Suppressor macrophage (primary cell): ENCODE measurements at regions not wholly inside any gene's neighbourhood (a gene's known extent, or its start where the extent isn't known, plus 50 kb on each side); places are given as distances from the start of the nearest gene placed in this dataset.
"Not testable (repeated sequence)": the region's sequence is repeated elsewhere in the genome, so short reads cannot be mapped to it uniquely, and the experiment has no call there.

ENCODE experiments used
- DNase-seq, 4 experiments: peaks; one replicate each; pipeline ENCODE4 v3.0.0-alpha.2; 2020 to 2022

GRCh38 chr10:64617085-64617484 is 1095.9 kb downstream of the REEP3 start:
- no peak for DNase-seq

DNA sequence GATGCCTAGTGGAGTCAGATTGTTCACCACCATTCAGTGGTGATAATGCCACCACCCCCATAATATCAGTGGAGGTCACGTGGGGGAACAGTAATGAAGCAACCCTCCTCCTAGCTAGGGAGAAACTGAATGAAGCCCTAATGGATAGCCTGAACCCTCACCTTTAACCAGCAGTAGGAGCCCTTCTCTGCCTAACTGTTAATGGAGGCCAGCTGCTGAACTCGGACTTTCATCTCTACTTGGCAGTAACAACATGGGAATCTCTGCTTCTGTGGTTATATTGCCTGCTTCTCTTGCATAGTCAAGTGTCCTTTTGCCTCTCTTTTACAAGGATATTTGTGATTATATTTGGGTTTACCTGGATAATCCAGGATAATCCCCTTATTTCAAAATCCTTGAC is 1097.9 kb downstream of the REEP3 start:
- DNase-seq, result no peak

DNA sequence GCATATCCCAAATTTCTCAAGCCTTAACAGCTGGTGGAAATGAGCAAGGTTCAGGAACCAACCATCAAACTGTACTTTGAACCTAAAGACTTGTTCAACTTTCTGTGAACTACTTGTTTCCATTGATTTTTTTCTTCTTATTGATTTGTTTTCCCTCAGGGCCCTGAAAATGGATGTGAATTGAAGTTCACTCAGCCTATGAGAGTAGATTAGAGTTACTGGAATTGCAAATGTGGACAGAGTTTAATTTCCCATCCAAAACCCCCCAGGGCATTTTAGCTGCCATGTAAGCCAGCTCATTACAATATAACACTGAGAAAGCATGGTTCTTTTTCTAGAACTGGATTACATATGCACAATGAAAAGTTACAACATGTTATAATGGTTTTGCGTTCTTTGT is 1105.7 kb downstream of the REEP3 start:
- no peak for DNase-seq

- DNase-seq, result no peak
Observed at GRCh38 chr10:64630534-64630933, 1109.3 kb downstream of the REEP3 start.

GRCh38 chr10:64635906-64636305 is 1114.7 kb downstream of the REEP3 start:
- DNase-seq, result no peak

DNA sequence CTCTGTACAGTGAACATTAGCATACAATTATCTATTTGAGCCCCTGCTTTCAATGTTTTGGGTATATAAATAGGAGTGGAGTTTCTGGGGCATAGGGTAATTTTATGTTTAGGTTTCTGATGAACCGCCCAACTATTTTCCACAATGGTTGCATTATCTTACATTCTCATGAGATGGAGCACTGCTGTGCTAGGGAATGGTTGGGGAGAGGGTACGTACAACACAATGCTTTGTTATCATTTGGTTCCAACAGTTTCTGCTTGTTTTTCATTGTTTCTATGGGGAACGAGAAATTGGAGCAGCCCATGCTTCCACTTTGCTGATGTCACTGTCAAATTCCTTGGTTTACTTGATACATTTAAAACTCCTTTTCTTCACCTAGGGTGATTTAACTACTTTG is 1115.3 kb downstream of the REEP3 start:
- DNase-seq, result no peak

DNA sequence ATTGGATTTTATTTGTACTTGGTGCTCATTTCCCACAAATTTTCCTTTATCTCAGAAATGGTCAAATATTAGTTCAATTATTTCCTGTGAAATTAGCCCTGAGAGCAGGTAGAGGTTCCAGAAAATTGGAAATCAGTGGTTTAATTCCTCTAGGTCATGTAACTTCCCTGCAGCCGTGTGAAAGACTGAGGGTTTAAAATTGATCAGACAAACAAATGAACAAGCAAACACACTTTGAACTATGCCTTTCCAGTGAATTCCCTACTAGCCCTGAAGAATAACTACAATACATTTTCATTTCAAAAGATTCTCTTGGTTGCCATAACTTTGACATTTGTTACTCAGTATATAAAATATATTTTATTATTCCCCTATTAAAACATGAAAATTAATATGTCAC is 1116.7 kb downstream of the REEP3 start:
- no peak for DNase-seq

- peak; percentile 64 to 87 (median 80) for DNase-seq
Observed at GRCh38 chr10:64648915-64649314, 1127.7 kb downstream of the REEP3 start.

DNA sequence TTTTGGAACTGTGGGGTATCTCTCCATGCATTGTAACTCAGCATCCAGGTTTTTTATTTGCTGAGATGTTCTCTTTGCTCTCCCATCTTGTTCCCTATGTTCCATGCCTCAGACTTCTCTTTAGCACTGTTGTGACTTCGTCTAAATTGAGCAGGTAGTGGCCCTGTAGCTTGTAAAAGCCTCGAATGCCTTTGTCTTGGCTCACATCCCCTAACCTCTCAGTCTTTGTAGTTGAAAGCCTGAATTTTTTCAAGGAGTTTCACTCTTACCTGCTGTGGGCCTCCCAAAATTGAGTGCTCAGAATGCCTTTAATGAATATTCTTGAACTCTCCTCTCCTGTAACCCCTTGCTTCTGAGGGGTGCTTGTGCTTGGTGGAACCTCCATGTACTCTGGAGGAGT is 1137.3 kb downstream of the REEP3 start:
- DNase-seq, result no peak

- DNase-seq, result no peak
Observed at GRCh38 chr10:64659311-64659710, 1138.1 kb downstream of the REEP3 start.

DNA sequence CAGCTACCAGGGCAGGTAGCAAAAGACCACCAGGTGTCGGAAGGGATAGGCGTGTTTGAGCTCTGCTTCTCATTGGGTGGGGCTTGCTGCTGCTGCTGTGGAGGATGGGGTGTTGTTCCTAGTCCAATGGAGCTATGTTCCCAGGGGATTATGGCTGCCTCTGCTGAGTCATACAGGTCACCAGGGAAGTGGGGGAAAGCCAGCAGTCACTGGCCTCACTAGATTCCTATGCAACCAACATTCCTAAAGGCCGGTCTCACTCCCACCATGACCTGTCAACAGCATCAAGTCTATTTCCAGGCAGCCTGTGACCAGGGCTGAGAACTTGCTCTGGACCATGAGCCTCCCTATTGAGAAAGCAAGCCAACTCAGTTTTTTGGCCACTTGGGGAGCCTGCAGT is 1160.8 kb downstream of the REEP3 start:
- no peak for DNase-seq

- DNase-seq, result no peak
Observed at GRCh38 chr10:64690194-64690593, 1169.0 kb downstream of the REEP3 start.

DNA sequence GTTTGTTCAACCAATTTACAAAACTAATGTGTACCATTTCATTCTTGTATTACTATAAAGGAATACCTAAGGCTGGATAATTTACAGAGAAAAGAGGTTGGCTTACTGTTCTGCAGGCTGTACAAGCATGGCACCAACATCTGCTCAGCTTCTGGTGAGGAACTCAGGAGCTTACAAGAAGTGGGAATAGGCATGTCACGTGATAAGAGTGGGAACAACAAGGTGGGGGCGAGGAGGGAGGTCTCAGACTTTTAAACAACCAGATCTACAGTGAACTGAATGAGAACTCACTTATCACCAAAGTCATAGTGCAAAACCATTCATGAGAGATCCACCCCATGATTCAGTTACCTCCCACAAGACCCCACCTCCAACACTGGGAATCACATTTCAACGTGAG is 1178.0 kb downstream of the REEP3 start:
- no peak for DNase-seq

DNA sequence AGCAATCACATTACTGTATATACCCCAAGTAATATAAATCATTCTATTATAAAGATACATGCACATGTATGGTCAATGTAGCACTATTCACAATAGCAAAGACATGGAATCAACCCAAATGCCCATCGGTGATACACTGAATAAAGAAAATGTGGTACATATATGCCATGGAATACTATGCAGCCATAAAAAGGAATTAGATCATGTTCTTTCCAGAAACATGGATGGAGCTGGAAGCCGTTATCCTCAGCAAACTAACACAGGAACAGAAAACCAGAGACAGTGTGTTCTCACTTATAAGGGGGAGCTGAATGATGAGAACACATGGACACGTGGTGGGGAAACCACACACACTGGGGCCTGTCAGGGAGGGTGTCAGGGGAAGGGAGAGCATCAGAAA is 1180.9 kb downstream of the REEP3 start:
- not testable (repeated sequence) for DNase-seq

GRCh38 chr10:64708884-64709681 is 1187.9 kb downstream of the REEP3 start:
- no peak for DNase-seq

GRCh38 chr10:64726466-64726865 is 1205.3 kb downstream of the REEP3 start:
- no peak for DNase-seq

DNA sequence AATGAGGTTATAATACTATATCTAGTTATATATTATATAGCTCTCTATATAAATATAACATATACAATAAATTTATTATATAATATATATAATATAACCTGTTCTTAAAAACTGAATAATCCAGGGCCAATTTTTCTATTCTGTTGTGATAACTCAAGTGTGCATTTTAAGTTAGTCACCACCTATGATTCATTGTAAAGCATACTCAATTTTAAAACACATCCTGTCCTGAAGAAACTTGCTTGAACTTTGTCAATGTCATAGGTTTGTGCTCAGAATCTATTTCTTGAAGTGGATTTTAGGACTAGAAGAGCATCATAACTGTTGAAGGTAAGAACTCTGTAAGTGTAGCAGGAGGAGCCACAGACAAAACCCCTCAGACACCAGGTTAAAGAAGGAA is 1209.8 kb downstream of the REEP3 start:
- no peak for DNase-seq

- peak in 3 of 4 experiments; percentile 1 to 9 (median 3) for DNase-seq
Observed at GRCh38 chr10:64732372-64732957, 1211.3 kb downstream of the REEP3 start.

DNA sequence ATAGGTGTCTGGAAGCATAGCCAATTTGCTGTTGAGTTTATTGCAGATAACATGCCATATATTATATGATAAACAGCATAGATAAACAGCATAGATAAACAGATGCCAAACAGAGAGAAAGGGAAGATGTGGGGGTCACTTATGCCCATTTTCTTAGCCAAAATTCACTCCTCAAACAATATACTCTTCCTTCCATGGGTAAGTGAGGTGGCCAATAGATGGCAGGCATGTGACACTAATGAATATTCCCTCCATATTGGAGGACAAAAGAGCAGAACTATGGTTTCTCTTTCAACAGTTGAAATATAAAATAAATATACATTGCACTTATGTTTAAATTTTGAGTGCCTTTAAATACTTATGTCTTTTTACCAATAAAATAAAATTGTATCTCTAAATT is 1212.8 kb downstream of the REEP3 start:
- DNase-seq, result peak in 1 of 4 experiments; percentile 4

- no peak for DNase-seq
Observed at GRCh38 chr10:64738462-64738861, 1217.3 kb downstream of the REEP3 start.

DNA sequence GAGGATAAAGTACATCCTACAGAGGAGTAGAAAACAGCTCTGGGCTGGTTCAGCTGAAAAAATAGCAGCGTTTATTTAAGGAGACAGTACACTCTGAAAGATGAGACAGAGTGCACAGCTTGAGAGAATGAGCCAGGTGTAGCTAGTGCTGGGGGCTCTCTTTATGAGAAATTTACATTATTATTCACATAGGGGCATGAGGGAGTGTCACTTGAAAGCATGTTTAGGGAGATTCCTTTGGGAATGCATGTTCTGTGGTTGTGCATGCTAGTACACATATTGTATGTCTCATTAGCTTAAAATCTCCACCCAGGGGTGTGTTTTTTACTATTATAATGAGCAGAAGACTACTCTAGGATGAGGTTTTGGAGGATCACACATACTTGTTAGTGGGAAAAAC is 1224.4 kb downstream of the REEP3 start:
- no peak for DNase-seq

GRCh38 chr10:64750672-64751071 is 1229.5 kb downstream of the REEP3 start:
- DNase-seq, result no peak

DNA sequence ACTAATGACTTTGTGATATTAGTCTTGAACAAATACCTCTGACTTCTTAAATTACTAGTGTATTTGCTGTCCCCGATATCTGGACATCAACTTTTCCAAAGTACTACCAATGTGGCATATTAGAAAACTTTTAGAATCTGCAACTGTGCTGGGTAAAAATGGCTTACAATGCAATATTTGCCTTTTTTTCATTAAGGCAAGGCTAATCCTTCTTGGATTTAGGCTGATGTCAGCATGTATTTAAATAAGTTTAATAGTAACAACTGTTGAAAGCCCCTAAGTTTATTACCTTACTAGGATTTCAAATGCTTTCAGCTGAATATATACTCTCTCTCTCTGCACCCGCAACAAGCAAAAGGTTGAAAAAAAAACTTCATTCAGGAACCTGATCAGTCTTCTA is 1232.3 kb downstream of the REEP3 start:
- no peak for DNase-seq

GRCh38 chr10:64760371-64760770 is 1239.2 kb downstream of the REEP3 start:
- no peak for DNase-seq

GRCh38 chr10:64762861-64763260 is 1241.7 kb downstream of the REEP3 start:
- DNase-seq, result no peak
